Forelimb muscle (tissue), 1 donor: ENCODE measurements at regions not wholly inside any gene's neighbourhood (a gene's known extent, or its start where the extent isn't known, plus 50 kb on each side); places are given as distances from the start of the nearest gene placed in this dataset.

Source experiments
- DNase-seq: peaks from one replicate; pipeline ENCODE4 v3.0.0-alpha.2; 2013; ENCODE audit warnings: low read depth

DNA sequence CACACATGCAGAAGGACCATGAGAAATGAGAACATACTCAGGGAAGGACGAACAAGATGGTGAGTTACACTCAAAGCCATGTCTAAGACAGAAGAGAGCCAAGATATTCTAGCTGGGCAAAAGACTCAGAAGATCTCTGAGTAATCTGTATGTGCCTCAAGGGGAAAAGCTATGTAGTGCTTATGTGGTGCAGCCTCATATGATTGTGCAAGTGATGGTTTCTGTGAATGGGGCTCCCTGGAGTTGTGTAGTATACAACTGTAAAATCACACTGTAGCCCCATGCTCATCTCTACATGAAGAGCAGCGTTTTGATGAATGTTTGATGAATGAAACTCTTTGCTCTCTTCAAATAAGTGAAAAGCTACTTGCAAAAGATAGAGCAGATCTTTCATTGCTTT is 57.5 kb downstream of the OSR1 start:
- DNase-seq: no peak

- no peak for DNase-seq
Measured at GRCh38 chr2:19299522-19299921, 58.9 kb downstream of the OSR1 start.

DNA sequence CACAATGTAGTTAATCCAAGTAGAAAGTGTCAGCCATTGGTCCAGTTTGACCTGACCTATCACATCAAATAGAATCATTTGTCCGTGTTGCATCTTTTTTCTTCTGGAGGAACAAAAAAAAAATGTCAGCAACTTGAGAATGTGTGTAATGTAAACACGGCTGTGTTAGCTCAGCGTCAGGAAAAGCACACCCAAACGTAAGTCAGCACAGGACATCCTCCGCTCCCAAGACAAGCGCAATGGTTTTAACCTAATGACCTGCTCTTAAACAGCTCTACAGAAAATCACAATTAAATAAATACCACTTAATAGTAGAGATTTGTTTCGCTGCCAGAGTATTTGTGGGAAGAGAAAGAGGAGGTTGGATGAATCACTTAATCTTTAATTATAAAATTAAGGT is 59.4 kb downstream of the OSR1 start:
- DNase-seq: no peak

GRCh38 chr2:19297716-19298115 is 60.7 kb downstream of the OSR1 start:
- DNase-seq: no peak

DNA sequence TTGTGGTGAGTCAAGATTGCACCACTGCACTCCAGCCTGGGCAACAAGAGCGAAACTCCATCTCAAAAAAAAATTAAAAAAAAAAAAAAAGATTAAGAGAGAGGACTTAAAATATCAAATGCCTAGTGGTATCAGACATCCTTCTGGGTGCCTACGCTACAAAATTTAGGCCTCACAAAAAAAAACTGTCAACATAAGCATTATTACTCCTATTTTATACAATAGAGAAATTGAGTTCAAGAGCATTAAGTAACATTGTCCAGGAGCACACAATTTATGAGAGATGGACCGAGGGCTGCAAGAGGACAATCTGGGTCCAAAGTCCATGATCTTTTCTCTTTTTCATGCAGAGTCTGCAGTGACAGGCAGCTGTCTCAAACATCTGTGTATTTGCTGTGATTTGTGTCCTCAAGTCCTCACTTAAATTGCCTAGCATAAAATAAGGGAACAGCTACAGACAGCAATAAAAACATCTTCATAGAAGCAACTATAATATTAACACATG is 62.4 kb downstream of the OSR1 start:
- no peak for DNase-seq

- no peak for DNase-seq
Measured at GRCh38 chr2:19292007-19292406, 66.4 kb downstream of the OSR1 start.

GRCh38 chr2:19288291-19288690 is 70.1 kb downstream of the OSR1 start:
- DNase-seq: no peak

DNA sequence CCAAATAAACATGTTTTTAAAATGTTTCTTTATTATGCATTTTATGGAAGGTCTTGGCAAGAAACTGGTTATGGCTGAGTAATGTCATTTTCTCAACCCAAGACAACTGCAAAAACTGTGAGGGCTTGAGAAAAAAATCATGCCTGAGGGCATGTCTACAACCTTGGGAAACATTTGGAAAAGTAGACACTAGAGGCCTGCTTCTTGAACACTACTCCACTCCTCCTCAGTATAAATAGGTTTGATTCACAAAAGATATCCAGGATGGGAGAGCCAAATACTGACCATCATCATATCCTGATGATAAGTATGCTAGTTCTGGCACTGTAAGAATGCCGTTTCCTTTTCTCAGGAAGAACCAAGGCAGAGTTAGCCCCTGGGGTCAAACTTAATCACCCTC is 71.1 kb downstream of the OSR1 start:
- DNase-seq: no peak

- DNase-seq: no peak
Measured at GRCh38 chr2:19282305-19282704, 76.1 kb downstream of the OSR1 start.

DNA sequence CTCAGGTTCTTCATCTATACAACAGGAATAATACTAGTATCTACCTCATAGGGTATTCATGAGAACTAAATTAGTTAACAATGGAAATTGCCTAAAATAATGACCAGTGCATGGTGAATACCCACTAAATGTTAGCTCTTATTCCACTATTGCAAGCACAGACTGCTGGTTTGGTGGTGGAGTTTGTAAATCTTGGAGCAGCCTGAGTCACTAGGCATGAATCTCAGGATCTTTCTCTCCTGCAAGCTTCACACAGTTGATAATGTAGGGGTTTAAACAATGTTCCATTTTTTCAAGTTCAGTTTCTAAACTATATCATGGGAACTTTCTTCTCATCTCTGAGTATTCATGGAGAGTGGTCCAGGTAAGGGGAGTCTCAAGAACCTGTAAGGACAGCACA is 84.0 kb downstream of the OSR1 start:
- DNase-seq: no peak

GRCh38 chr2:19272941-19273470 is 85.4 kb downstream of the OSR1 start:
- no peak for DNase-seq

- no peak for DNase-seq
Measured at GRCh38 chr2:19272039-19272438, 86.4 kb downstream of the OSR1 start.

DNA sequence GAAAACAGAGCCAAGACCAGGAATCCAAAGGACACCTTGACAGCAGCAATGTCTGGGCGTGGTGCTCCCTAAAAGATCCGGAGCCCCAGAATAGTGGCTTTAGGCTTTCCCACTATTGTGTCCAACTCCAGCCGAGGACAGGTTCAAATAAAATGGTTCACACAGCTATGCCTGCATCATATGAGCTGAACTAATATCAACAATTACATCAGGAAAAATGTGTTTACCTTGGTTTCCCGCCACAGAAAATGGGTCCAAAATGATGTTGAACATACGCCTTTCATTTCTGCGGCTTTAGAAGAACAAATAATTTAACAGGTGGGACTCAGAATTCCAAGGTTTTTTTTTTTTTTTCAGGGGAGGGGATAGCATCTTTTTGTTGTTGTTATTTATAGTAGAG is 93.6 kb downstream of the OSR1 start:
- DNase-seq: no peak

GRCh38 chr2:19262150-19262549 is 96.3 kb downstream of the OSR1 start:
- DNase-seq: no peak

GRCh38 chr2:19261061-19261460 is 97.4 kb downstream of the OSR1 start:
- no peak for DNase-seq

- DNase-seq: no peak
Measured at GRCh38 chr2:19256121-19256601, 102.3 kb downstream of the OSR1 start.

- DNase-seq: no peak
Measured at GRCh38 chr2:19255481-19255880, 102.9 kb downstream of the OSR1 start.

GRCh38 chr2:19251554-19251953 is 106.9 kb downstream of the OSR1 start:
- no peak for DNase-seq

- DNase-seq: no peak
Measured at GRCh38 chr2:19250906-19251305, 107.5 kb downstream of the OSR1 start.

DNA sequence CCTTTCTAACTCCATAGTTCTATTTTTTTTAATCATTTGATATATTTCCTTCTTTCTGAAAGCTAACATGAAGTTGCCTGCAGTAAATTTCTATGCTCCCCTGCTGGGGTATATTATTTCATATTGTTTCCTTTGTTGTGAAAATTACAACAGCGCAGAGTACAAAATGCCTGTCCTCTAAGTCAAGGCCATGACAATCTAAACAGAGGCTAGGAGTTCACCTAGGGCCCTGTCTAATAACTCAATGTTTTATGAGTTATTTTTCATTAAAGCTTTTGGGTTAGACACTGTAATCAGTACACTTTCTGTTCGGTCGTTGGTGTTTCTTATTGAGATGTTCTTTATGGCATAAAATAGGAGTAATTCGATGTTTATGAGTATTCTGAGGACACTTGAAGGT is 111.2 kb downstream of the OSR1 start:
- DNase-seq: no peak

- DNase-seq: no peak
Measured at GRCh38 chr2:19246496-19246895, 111.9 kb downstream of the OSR1 start.

GRCh38 chr2:19244460-19245363 is 113.7 kb downstream of the OSR1 start:
- DNase-seq: no peak

GRCh38 chr2:19238440-19239060 is 119.9 kb downstream of the OSR1 start:
- no peak for DNase-seq
